DND-41 (cell line): ENCODE measurements at regions not wholly inside any gene's neighbourhood (a gene's known extent, or its start where the extent isn't known, plus 50 kb on each side); places are given as distances from the start of the nearest gene placed in this dataset.

ENCODE experiments used
- CTCF ChIP-seq: IDR thresholded peaks from 2 replicates; pipeline ENCODE4 v1.5.1; 2012; ENCODE audit warnings: borderline replicate concordance, low read length, moderate library complexity, mild to moderate bottlenecking; ENCODE audit not compliant: poor library complexity, severe bottlenecking; ENCODE audit errors: extremely low read depth
- EZH2 ChIP-seq: IDR thresholded peaks from 3 replicates; pipeline ENCODE4 v1.6.1; 2012; ENCODE audit warnings: borderline replicate concordance, low read depth, mild to moderate bottlenecking, moderate library complexity, low read length, inconsistent platforms; ENCODE audit not compliant: severe bottlenecking

DNA sequence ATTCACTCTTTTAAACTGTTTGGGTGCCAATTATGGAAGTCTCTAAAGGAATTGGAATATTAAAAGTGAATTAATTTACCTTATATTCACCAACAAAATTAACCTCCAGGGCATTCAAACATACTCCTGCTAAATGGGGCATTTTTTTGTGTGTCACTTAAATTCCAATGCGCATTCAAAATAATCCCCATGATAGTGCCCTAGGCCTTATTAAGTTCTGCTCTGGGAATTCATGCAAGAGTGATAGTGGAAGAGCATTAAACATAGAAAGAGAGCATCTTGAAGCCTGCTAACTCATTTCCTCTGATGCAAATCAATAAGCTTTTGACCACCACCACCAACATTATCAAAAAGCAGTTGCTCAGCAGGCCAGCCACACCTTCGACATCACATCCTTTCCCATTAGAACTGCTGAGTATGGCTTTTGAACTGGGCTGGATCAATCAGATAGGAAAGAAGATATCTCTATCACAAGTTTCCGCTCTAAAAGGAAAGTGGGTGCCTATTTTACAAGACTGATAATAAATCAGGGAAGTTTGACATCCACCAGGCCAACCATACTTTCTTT, 156.7 kb downstream of the TMCO5A start:
- TF ChIP-seq EZH2 (no peak), CTCF (no peak)
